ENCODE measurements at regions not wholly inside any gene's neighbourhood (a gene's known extent, or its start where the extent isn't known, plus 50 kb on each side); places are given as distances from the start of the nearest gene placed in this dataset.
A peak's percentile ranks its signal among the peaks of the same experiment; 100 is the strongest.

- no peak for DNase-seq
These were observed 183.8 kb downstream of the KLF5 start for GRCh38 chr13:73242515-73243015.

- DNase-seq = no peak
These were observed 181.4 kb downstream of the KLF5 start for GRCh38 chr13:73240193-73240592.

- DNase-seq = peak in 9 of 56 donors; percentile 0 to 52 (median 6)
These were observed 176.6 kb downstream of the KLF5 start for GRCh38 chr13:73235385-73235784.

- DNase-seq = no peak
These were observed 172.7 kb downstream of the KLF5 start for GRCh38 chr13:73231471-73231870.

GRCh38 chr13:73230716-73231115 is 171.9 kb downstream of the KLF5 start:
- no peak for DNase-seq

GRCh38 chr13:73228546-73228945 is 169.7 kb downstream of the KLF5 start:
- DNase-seq = no peak

GRCh38 chr13:73225990-73226389 is 167.2 kb downstream of the KLF5 start:
- DNase-seq = no peak

GRCh38 chr13:73224703-73225102 is 165.9 kb downstream of the KLF5 start:
- no peak for DNase-seq

GRCh38 chr13:73223372-73223781 is 164.6 kb downstream of the KLF5 start:
- DNase-seq = no peak

GRCh38 chr13:73222627-73223305 is 164.0 kb downstream of the KLF5 start:
- DNase-seq = no peak

- no peak for DNase-seq
These were observed 162.3 kb downstream of the KLF5 start for GRCh38 chr13:73220966-73221720.

- DNase-seq = no peak
These were observed 159.4 kb downstream of the KLF5 start for GRCh38 chr13:73218181-73218580.

GRCh38 chr13:73216381-73216831 is 157.6 kb downstream of the KLF5 start:
- no peak for DNase-seq

- DNase-seq = no peak
These were observed 157.0 kb downstream of the KLF5 start for GRCh38 chr13:73215823-73216222.

- no peak for DNase-seq
These were observed 153.7 kb downstream of the KLF5 start for GRCh38 chr13:73212482-73212881.

- no peak for DNase-seq
These were observed 151.5 kb downstream of the KLF5 start for GRCh38 chr13:73210218-73210883.

- DNase-seq = no peak
These were observed 146.1 kb downstream of the KLF5 start for GRCh38 chr13:73204952-73205351.

GRCh38 chr13:73201626-73202025 is 142.8 kb downstream of the KLF5 start:
- DNase-seq = no peak

GRCh38 chr13:73198991-73199411 is 140.2 kb downstream of the KLF5 start:
- no peak for DNase-seq

- no peak for DNase-seq
These were observed 136.3 kb downstream of the KLF5 start for GRCh38 chr13:73195091-73195490.

GRCh38 chr13:73194310-73194709 is 135.5 kb downstream of the KLF5 start:
- DNase-seq = no peak

- DNase-seq = no peak
These were observed 134.7 kb downstream of the KLF5 start for GRCh38 chr13:73193554-73193953.
